ENCODE measurements at regions not wholly inside any gene's neighbourhood (a gene's known extent, or its start where the extent isn't known, plus 50 kb on each side); places are given as distances from the start of the nearest gene placed in this dataset.

GRCh38 chr2:71798266-71799012 lies 345.1 kb downstream of the DYSF start:
- TF ChIP-seq CTCF (IDR thresholded peaks at IDR 0.05; ENCODE audit: low read length) (peak; percentile 54), EZH2 (optimal IDR thresholded peaks at IDR 0.05; ENCODE audit: low read depth, low read length) (no peak)

All from MM.1S (cell line).